K562 (cell line): ENCODE measurements at regions not wholly inside any gene's neighbourhood (a gene's known extent, or its start where the extent isn't known, plus 50 kb on each side); places are given as distances from the start of the nearest gene placed in this dataset.

ENCODE experiments used
- ETV6 ChIP-seq, 3 experiments: fragments of 150-350 bp in 1 of 3; sonication (generic) in 1 of 3; formaldehyde crosslinking in 1 of 3; IDR thresholded peaks; 2 replicates each; pipeline versions ENCODE4 v1.6.1 to v1.8.0; 2014 to 2022; ENCODE audit warnings: borderline replicate concordance in 2 of 3, low read depth in 2 of 3, antibody characterized with exemption in 1 of 3, low read length in 1 of 3, mild to moderate bottlenecking in 1 of 3, missing genetic modification reagents in 1 of 3
- FOXA3 ChIP-seq, 2 experiments: fragments of 450-650 bp in 1 of 2; sonication (generic) in 1 of 2; formaldehyde crosslinking; IDR thresholded peaks in 1 of 2; conservative IDR thresholded peaks in 1 of 2; 2 replicates each; pipeline versions ENCODE4 v1.4.0 to v1.8.0; 2020 to 2022; ENCODE audit warnings: mild to moderate bottlenecking in 2 of 2, missing genetic modification reagents in 1 of 2
- KLF6 ChIP-seq: fragments of 250-450 bp; sonication (Bioruptor Pico); IDR thresholded peaks from 2 replicates; pipeline ENCODE4 v1.4.0; 2020; ENCODE audit warnings: mild to moderate bottlenecking, moderate library complexity, borderline replicate concordance
- MECOM ChIP-seq: fragments of 250-450 bp; sonication (Bioruptor Pico); IDR thresholded peaks from 2 replicates; pipeline ENCODE4 v1.8.0; 2022; ENCODE audit warnings: inconsistent platforms
- SLC30A9 ChIP-seq: fragments of 250-450 bp; sonication (Bioruptor Pico); IDR thresholded peaks from 2 replicates; pipeline ENCODE4 v1.8.0; 2022; ENCODE audit warnings: mild to moderate bottlenecking, moderate library complexity
- SRF ChIP-seq, 2 experiments: fragments of 250-450, 450-650 bp in 1 of 2; sonication (Bioruptor Pico) in 1 of 2; sonication (generic) in 1 of 2; formaldehyde crosslinking; IDR thresholded peaks; 2 replicates each; pipeline versions ENCODE4 v1.5.0 to v1.5.1; 2020 to 2022; ENCODE audit warnings: mild to moderate bottlenecking in 1 of 2, missing genetic modification reagents in 1 of 2
- STAT6 ChIP-seq: sonication (generic); formaldehyde crosslinking; IDR thresholded peaks from 2 replicates; pipeline ENCODE4 v1.8.1; 2023; ENCODE audit warnings: mild to moderate bottlenecking, missing genetic modification reagents
- TOE1 ChIP-seq, 2 experiments: fragments of 450-650 bp in 1 of 2; sonication (generic) in 1 of 2; formaldehyde crosslinking in 1 of 2; IDR thresholded peaks; 2 replicates each; pipeline versions ENCODE4 v1.7.1 to v1.8.0; 2016 to 2022; ENCODE audit warnings: borderline replicate concordance in 2 of 2, mild to moderate bottlenecking in 2 of 2, antibody characterized with exemption in 1 of 2, inconsistent platforms in 1 of 2, low read depth in 1 of 2, missing genetic modification reagents in 1 of 2, moderate library complexity in 1 of 2
- TF ChIP-seq, protein P1 (sequence below), 3 experiments: fragments of 200-800 bp in 1 of 3; sonication (Bioruptor generic) in 1 of 3; sonication (generic) in 1 of 3; formaldehyde crosslinking in 1 of 3; IDR thresholded peaks; 2 replicates each; pipeline versions ENCODE4 v1.6.1 to v1.8.0; 2016 to 2022; ENCODE audit warnings: mild to moderate bottlenecking in 2 of 3, missing compliant biosample characterization in 2 of 3, missing genetic modification characterization in 2 of 3, missing genetic modification reagents in 1 of 3

- TF ChIP-seq FOXA3 (CRISPR knock-in tag; conservative IDR thresholded peaks at IDR 0.05 in 1 of 2, IDR thresholded peaks at IDR 0.05 in 1 of 2): peak in 1 of 2 experiments; percentile 67; a peak in 1 of 4 replicates
- peak; percentile 68; the same call in 1 of the 2 replicates for TF ChIP-seq MECOM (CRISPR knock-in tag)
- TF ChIP-seq TOE1 (IDR thresholded peaks at IDR 0.05; ENCODE audit: borderline replicate concordance): no peak
- peak; percentile 55; the same call in 1 of the 2 replicates for TF ChIP-seq TOE1 (CRISPR knock-in tag; IDR thresholded peaks at IDR 0.05; ENCODE audit: borderline replicate concordance, low read depth)
- TF ChIP-seq, protein P1, sequence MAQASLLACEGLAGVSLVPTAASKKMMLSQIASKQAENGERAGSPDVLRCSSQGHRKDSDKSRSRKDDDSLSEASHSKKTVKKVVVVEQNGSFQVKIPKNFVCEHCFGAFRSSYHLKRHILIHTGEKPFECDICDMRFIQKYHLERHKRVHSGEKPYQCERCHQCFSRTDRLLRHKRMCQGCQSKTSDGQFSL (CRISPR knock-in tag; IDR thresholded peaks at IDR 0.05): 0 out of 2 replicates have a peak, but pooled peaks have one; percentile 26
- TF ChIP-seq, protein P1 (tag; IDR thresholded peaks at IDR 0.05): no peak
- no peak for TF ChIP-seq ETV6 (IDR thresholded peaks at IDR 0.05; ENCODE audit: borderline replicate concordance in 1 of 2, low read depth in 2 of 2, low read length in 1 of 2)
- TF ChIP-seq ETV6 (CRISPR knock-in tag; IDR thresholded peaks at IDR 0.05; ENCODE audit: borderline replicate concordance): peak; percentile 66; the same call in 1 of the 2 replicates
- TF ChIP-seq STAT6 (CRISPR knock-in tag): peak; percentile 88; the same call in 1 of the 2 replicates
- no peak for TF ChIP-seq SLC30A9
- TF ChIP-seq KLF6 (CRISPR knock-in tag): no peak
- peak in 1 of 2 experiments; percentile 15; a peak in 1 of 4 replicates for TF ChIP-seq SRF (CRISPR knock-in tag; IDR thresholded peaks at IDR 0.05)
Measured at GRCh38 chr22:22099833-22100812, 117.5 kb upstream of the TOP3B start (continued).
